HG03565 (cell line): ENCODE measurements at regions not wholly inside any gene's neighbourhood (a gene's known extent, or its start where the extent isn't known, plus 50 kb on each side); places are given as distances from the start of the nearest gene placed in this dataset.
"Not testable (repeated sequence)": the region's sequence is repeated elsewhere in the genome, so short reads cannot be mapped to it uniquely, and the experiment has no call there.

ENCODE experiments used
- ATAC-seq: cut with Tn5 transposase; IDR thresholded peaks from one replicate; pipeline ENCODE4 v1.9.1; 2021; ENCODE audit warnings: mild to moderate bottlenecking, moderate library complexity; ENCODE audit not compliant: unreplicated experiment

- no peak for ATAC-seq
Measured at GRCh38 chr9:79046401-79046800, 525.4 kb upstream of the TLE4 start.

- no peak for ATAC-seq
Measured at GRCh38 chr9:79049371-79049770, 522.4 kb upstream of the TLE4 start.

DNA sequence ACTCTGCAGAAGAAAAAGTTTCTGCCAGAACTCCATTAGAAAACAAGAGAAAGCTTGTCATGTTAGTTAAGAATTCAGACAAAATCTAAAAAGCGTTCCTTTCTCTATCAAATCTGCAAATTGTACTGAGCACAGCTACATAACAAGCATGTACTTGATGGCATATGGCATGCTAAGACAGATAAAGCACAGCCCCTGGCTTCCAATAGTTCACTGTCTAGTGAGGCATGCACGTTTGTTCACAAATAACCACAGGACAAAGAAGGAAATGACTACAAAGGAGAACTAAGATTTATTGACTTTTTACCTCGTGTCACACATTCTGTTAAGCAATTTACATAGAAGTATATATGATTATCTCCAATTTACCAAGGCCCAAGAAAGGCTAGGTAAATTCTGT, 518.2 kb upstream of the TLE4 start:
- no peak for ATAC-seq

DNA sequence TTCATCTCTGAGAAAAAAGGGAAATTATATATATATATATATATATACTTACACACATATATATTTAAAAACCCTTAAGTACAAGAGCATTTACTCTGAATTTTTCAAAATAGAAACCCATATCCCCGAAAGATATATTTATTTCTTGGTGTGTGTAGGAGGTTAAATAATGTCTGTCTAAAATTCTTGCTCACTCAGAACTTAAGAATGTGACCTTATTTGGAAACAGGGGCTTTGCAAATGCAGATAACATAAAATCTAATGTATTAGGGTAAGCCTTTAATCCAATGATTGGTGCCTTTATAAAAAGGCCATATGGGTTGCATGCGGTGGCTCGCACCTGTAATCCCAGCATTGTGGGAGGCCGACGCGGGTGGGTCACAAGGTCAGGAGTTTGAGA, 517.3 kb upstream of the TLE4 start:
- no peak for ATAC-seq

- ATAC-seq, result no peak
Measured at GRCh38 chr9:79056041-79056440, 515.7 kb upstream of the TLE4 start.

DNA sequence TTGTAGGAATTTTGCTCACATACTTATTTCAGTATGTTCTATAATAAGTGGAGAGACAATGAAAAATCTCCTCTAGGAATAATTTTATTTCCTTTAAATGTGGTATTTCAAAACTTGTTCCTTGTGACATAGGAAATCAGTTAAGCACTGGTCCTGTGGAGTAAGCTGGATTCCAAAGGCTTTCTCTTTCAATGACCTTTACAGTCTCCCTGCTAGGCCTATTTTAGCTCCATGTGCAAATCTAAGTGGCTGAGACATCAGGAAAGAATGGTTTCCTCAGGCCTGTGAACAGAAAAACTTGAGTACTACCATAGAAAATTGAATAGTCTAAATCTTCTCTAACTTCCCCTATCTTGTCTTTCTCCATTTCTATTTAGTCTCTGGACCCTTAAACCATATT, 514.2 kb upstream of the TLE4 start:
- no peak for ATAC-seq

DNA sequence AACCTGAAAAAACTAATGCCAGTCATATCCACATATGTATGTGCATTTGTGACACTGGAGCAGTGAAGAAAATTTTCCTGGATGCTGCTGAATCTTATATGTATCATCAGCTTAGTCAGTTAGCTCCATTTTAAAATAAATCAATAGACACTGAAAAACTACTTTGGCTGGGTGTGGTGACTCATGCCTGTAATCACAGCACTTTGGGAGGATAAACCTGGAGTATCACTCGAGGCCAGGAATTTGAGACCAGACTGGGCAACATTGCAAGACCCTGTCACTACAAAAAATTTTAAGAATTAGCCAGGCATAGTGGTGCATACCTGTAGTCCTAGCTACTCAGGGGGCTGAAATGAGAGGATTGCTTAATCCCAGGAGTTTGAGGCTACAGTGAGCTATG, 511.0 kb upstream of the TLE4 start:
- no peak for ATAC-seq

- no peak for ATAC-seq
Measured at GRCh38 chr9:79061752-79062616, 509.8 kb upstream of the TLE4 start.

- ATAC-seq, result no peak
Measured at GRCh38 chr9:79073201-79073600, 498.6 kb upstream of the TLE4 start.

GRCh38 chr9:79080536-79080935, 491.2 kb upstream of the TLE4 start:
- ATAC-seq, result no peak

GRCh38 chr9:79083621-79084020, 488.1 kb upstream of the TLE4 start:
- no peak for ATAC-seq

- no peak for ATAC-seq
Measured at GRCh38 chr9:79087133-79087532, 484.6 kb upstream of the TLE4 start.

DNA sequence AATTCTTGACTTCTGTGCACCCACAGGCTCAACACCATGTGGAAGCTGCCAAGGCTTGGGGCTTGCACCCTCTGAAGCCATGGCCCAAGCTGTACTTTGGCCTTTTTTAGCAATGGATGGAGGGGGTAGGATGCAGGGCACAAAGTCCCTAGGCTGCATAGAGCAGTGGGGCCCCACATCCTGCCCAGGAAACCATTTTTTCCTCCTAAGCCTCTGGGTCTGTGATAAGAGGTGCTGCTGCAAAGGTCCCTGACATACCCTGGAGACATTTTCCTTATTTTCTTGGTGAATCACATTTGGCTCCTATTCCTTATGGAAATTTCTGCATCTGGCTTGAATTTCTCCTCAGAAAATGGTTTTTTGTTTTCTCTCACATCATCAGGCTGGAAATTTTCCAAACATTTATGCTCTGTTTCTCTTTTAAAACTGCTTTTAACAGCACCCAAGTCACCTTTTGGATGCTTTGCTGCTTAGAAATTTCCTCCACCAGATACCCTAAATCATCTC, 482.7 kb upstream of the TLE4 start:
- no peak for ATAC-seq

DNA sequence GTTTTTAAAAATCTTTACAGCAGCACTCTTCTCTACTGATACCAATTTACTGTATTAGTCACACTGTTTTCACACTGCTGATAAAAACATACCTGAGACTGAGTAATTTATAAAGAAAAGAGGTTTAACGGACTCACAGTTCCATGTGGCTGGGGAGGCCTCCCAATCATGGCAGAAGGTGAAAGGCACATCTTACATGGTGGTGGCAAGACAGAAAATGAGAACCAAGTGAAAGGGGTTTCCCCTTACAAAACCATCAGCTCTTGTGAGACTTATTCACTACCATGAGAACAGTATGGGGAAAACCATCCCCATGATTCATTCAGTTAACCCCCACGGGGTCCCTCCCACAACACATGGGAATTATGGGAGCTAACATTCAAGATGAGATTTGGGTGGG, 481.9 kb upstream of the TLE4 start:
- not testable (repeated sequence) for ATAC-seq

DNA sequence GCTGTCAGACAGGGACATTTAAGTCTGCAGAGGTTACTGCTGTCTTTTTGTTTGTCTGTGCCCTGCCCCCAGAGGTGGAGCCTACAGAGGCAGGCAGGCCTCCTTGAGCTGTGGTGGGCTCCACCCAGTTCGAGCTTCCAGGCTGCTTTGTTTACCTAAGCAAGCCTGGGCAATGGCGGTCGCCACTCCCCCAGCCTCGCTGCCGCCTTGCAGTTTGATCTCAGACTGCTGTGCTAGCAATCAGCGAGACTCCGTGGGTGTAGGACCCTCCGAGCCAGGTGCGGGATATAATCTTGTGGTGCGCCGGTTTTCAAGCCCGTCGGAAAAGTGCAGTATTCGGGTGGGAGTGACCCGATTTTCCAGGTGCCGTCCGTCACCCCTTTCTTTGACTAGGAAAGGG, 468.5 kb upstream of the TLE4 start:
- not testable (repeated sequence) for ATAC-seq

DNA sequence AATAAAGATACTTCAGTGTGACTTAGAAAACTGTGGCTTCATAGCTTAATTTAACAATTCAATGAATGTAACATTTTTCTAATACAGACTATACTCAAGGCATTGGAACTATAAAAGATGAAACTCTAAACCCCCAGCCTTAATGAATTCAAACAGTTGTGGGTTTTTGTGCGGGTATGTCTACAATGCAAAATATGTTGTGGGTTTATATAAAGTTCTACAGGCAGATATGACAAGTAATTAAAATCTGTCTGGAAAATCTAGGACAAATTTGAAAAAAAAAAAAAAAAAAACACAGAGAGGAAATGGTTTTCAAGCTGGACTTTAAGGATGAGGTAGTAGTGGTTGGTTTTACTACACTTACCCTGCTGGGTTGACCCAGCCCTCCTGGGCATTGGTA, 467.5 kb upstream of the TLE4 start:
- ATAC-seq, result no peak

- ATAC-seq, result no peak
Measured at GRCh38 chr9:79104951-79105350, 466.8 kb upstream of the TLE4 start.

DNA sequence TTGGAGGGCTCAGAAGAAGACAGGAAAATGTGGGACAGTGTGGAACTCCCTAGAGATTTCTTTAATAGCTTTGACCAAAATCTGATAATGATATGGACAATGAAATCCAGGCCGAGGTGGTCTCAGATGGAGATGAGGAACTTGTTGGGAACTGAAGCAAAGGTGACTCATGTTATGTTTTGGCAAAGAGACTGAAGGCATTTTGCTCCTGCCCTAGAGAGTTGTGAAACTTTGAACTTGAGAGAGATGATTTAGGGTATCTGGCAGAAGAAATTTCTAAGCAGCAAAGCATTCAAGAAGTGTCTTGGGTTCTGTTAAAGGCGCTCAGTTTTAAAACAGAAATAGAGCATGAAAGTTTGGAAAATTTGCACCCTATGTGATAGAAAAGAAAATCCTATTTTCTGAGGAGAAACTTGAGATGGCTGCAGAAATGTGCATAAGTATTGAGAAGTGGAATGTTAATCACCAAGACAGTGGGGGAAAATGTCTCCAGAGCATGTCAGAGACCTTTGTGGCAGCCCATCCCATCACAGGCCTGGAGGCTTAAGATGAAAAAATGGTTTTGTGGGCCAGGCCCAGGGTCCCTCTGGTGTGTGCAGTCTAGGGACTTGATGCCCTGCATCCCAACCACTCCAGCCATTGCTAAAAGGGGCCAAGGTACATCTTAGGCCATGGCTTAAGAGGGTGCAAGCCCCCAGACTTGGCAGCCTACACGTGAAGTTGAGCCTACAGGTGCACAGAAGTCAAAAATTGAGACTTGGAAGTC, 463.7 kb upstream of the TLE4 start:
- ATAC-seq, result no peak

- ATAC-seq, result no peak
Measured at GRCh38 chr9:79111653-79112052, 460.1 kb upstream of the TLE4 start.

DNA sequence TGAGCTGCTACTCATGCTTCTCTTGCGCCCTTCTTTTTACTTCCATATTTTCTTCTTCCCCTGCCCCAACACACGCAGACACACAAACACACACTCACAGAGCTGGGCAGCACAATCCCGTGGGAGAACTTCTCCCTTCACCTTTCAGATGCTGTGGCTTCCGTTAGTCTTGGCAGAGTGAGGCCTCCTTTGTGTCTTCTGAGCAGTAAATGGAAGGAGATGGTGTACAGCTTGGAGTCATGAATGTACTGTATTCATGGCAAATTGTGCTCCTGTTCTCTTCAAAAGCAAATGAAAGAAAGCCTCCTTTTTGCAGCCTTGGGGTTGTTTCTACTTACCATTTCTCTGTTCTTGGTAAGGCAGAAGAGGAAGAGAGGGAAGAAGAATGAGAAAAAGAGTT, 456.6 kb upstream of the TLE4 start:
- ATAC-seq, result no peak

- ATAC-seq, result no peak
Measured at GRCh38 chr9:79116041-79116440, 455.7 kb upstream of the TLE4 start.

GRCh38 chr9:79116709-79117108, 455.1 kb upstream of the TLE4 start:
- no peak for ATAC-seq
